Suppressor macrophage treated with lipopolysaccharide for 4 hours (primary cell): ENCODE measurements at regions not wholly inside any gene's neighbourhood (a gene's known extent, or its start where the extent isn't known, plus 50 kb on each side); places are given as distances from the start of the nearest gene placed in this dataset.

Experiments used
- DNase-seq: peaks from one replicate; pipeline ENCODE4 v3.0.0-alpha.2; 2020

- no peak for DNase-seq
Observed at GRCh38 chr1:157893686-157894085, 52.1 kb upstream of the CD5L start.

DNA sequence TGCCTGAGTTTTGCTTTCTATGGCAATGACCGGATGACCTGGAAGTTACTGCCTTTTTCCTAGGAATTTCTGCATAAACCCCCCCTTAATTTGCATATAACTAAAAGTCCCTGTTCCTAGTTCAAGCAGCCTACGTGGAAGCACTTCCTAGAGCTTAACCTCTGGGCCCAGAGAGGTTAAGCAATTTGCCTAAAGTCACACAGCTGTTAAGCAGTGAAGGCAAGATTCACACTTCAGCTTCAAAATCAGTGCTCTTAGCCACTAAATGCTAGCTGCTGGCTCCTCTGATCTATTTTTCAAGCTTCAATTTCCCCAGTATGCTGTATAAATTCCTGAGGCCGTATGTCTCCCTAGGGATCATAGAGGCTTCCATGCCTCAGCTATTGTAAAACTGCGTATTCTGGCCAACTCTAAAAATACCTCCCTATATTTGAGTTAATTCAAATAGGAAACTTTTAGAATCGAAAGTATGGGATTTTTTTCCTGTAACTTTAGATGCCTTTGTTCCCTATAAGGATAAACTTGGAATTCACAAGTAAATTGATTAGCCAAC is 53.1 kb upstream of the CD5L start:
- DNase-seq, result no peak

GRCh38 chr1:157910270-157910669 is 68.7 kb upstream of the CD5L start:
- no peak for DNase-seq

- DNase-seq, result no peak
Observed at GRCh38 chr1:157915859-157916258, 74.3 kb upstream of the CD5L start.

GRCh38 chr1:157916887-157917570 is 75.4 kb upstream of the CD5L start:
- peak; percentile 36 for DNase-seq

DNA sequence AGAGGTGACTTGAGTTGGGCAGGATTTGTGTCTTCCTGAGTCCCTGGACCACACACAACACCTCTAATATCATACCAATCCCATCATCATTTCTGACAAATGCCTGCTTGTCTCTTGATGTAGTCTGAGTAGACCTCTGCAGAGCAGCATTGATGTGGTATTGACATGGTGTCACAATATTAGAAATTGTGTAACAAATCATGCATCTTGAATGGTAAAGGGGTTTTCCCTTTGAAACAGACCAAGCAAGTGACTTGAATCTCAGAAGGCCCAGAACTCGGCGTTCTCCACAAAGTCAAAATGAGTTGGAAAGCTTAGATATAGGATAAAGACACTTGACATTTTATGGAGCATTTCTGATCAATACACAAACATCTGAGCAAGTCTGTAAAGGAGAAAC is 72.7 kb upstream of the KIRREL1 start:
- no peak for DNase-seq

DNA sequence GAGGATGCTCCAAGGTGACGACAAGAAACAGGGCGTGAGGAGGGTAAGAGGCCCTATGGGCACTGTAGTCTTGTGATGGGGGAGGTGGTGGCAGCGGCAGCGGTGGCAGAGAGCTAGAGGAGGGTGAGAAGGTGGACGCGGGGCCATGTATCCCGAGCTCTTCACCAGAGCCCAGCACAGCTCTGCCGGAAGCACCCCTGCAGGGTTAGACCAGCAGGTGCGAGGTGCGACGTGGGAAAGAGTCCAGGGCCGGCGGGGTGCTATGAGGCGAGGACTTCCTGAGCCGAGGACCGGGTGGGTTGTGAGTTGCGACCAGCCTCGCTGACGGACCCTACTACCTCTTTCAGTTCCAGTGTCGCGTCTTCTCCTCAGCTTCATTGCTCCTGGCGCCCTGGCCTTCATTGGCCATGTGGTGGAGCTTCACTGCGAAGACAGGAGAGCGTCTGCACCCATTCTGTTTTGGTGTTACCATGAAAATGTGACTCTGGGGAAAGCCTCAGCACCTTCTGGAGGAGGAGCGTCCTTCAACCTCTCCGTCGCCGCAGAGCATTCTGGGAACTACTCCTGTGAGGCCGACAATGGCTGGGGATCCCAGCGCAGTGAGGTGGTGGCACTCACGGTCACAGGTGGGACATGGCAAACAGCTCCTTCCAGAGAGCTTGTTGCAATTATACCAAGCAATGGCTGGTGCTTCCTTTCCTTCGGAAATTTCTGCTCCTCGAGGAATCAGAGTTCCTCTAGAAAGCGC is 67.9 kb upstream of the KIRREL1 start:
- DNase-seq, result no peak

DNA sequence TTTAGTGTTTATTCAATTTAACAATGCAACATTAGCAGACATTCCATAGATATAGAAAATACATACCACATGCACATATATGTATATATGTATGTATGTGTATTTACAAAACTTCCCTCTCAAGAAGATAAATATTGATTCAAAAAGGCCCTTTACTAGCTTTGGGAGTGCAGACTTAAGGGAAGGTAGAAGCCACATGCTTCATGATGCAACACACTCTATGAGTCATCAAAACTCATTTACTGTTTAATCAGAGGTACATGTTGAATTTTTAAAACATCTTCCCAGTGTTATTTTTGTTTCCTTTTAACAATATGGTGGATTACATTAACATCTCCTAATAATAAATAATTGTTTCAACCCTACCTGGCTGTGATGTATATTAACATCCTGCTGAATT is 61.4 kb upstream of the KIRREL1 start:
- DNase-seq, result peak; percentile 36

GRCh38 chr1:157937744-157938143 is 55.7 kb upstream of the KIRREL1 start:
- peak; percentile 24 for DNase-seq

GRCh38 chr1:157941939-157942338 is 51.5 kb upstream of the KIRREL1 start:
- no peak for DNase-seq
